Stimulated activated CD4-positive, alpha-beta T cell treated with anti-CD3 and anti-CD28 coated beads, Interleukin-4, amount 100 ng/mL, for 4 hours (primary cell): ENCODE measurements at regions not wholly inside any gene's neighbourhood (a gene's known extent, or its start where the extent isn't known, plus 50 kb on each side); places are given as distances from the start of the nearest gene placed in this dataset.

Source experiments
- DNase-seq, 2 experiments: peaks; one replicate each; pipeline ENCODE4 v3.0.0-alpha.2; 2020

DNA sequence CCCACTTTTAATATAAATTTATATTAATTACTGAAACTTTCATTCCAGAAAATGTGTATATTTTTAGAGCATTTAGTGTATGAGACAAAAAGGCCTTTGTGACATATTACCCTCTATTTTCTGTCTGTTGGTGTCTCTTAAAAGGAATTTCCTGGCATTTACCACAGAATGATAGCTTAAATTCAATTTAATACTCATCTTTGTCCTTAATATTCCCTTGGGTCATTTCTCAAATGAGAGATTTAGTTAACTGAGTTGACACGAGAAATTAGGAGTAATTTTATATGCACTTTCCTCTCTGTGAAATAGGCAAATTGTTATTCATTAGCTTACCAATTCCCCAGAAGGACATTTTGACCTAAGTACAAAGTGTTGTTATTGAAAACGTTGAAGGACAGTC lies 101.7 kb upstream of the CTTNBP2 start:
- DNase-seq = no peak

GRCh38 chr7:117975476-117975875 lies 102.2 kb upstream of the CTTNBP2 start:
- DNase-seq = no peak

- no peak for DNase-seq
Measured at GRCh38 chr7:117979954-117980497, 106.8 kb upstream of the CTTNBP2 start.

- DNase-seq = no peak
Measured at GRCh38 chr7:117982071-117983055, 109.1 kb upstream of the CTTNBP2 start.

DNA sequence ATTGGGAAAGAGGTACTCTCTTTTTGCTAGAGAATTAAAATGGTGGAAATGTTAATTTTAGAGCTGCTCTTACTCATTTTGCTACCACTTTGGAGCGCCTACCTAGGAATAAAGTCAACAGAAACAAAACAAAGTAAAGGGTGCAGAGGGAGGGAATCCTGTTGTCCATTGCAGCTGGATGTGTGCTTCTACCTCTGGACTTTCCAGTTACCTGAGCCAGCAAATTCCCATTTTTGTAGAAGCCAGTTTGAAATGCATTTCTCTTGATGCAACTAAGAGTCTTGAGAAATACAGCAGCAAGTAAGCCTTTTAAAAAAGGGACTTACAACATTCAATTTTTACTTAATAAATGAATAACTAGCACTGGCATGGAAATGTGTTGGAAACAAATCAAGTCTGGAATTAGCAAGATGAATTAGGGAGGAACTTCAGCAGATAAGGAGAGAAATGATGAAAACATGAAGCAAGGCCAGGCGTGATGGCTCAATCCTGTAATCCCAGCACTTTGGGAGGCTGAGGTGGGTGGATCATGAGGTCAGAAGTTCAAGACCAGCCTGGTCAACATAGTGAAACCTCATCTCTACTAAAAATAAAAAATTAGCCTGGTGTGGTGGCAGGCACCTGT lies 113.5 kb upstream of the CTTNBP2 start:
- DNase-seq = no peak

DNA sequence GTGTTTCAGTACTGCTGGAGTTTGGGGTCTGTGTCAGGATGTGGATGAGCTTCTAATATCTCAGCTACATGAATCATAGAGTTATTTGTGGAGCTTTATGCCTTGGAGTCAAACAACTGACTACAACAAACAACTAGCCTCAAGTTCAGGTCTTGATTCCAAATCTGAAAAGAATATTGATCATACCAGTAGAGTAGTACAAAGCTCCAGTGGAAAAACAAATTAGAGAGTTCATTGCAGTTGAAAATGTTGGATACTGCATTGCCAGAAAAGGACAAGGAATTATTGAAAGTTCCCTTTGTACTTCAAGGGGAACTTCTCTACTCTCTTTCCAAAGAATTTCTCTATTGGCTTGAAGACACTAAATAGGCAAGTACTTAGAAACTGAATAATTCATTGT lies 117.6 kb upstream of the CTTNBP2 start:
- no peak for DNase-seq

DNA sequence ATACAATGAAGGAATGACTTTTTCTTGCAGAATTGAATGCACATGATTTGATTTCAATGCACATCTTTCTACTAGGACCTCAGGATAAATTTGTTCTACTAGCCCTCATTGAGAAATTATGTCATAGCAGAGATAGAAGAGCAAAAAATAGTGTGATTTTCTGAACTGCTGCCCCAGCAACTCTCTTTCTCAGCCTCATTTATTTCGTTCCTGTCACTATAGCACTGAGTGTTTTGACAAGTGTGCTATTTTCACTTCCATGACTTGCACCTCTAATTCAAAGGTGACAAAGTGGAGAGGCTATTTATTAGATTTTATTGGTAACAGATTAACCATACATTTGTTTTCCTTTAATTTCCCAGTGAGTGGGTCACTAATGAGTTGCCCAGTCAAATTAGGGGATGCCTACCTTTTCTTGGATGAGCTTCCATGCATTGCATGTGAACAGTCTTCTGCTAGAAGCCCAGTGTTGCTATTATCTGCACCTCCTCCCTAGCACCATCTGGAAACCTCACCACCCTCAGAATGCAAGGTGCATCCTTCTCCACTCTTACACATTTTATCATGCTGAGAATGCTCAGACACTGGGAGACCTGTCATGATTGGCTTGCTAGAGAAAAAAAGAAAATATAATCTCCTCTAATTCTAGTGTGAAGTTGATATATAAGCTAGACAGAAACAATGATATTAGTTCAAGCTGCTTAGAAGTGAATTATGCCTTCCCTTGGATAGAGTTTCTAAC lies 119.6 kb upstream of the CTTNBP2 start:
- no peak for DNase-seq

GRCh38 chr7:117993377-117994003 lies 120.2 kb upstream of the CTTNBP2 start:
- DNase-seq = no peak

DNA sequence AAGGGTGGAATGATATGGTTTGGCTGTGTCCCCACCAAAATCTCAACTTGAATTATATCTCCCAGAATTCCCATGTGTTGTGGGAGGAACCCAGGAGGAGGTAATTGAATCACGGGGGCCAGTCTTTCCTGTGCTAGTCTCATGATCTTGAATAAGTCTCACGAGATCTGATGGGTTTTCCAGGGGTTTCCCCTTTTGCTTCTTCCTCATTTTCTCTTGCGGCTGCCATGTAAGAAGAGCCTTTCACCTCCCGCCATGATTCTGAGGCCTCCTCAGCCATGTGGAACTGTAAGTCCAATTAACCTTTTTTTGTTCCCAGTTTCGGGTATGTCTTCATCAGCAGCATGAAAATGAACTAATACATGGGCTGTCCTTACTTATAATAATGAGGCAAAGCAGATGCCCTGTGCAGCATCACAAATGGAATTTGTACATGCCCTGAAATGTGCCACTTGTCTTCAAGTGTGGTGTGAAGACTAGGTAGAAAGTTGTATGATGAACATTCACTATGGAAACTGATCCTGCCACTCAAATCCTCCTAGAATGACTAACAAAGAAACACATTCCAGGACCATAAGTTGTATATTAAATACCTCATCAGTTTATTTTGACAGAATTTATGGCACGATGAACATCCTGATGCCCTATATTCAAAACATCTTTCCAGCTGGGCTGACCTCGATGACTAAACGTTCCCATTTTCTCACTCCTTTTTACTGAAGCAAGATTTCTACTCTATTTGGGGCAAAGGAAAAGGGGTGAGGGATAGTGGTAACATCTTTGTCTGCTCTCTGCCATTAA lies 122.8 kb upstream of the CTTNBP2 start:
- no peak for DNase-seq

DNA sequence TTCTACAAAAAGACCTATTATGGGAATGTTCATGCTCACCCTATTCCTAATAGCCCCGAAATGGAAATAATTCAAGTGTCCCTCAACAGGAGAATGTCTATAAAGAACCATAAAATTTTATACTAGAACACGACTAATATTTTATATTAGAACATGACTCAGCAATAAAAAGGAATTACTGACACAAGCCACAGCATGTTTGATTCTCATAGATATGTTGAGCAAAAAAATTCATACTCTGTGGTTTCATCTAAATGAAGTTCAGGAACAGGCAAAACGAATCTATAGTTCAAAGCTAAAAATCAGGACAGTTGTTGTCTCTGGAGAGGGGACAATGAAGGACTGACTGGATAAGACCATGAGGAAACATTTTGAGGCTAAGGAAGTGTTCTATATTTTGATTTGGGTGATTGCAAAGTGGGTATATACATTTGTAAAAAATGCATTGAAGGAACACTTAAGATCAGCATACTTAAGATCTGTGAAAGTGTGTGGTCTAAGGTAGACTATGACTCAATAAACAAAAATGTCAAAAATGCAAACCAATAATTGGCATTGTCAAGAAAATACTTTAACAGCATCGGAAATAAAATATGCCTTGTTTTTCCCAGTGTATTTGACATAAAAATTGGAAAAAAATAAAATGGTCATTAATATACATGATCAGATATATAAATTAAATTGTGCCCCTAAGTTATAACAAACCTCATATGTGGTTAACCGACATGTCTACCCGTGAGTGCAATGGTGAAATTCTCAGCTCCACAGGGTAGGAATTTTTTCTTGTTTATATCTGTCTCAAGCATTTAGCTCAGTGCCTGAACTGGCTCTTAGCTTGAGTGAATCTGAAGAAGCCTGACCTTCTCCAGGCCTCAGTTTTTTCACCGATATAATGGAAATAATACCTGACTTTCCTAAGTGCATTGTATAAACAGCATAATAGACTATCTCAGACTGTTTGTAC lies 124.9 kb upstream of the CTTNBP2 start:
- DNase-seq = no peak

DNA sequence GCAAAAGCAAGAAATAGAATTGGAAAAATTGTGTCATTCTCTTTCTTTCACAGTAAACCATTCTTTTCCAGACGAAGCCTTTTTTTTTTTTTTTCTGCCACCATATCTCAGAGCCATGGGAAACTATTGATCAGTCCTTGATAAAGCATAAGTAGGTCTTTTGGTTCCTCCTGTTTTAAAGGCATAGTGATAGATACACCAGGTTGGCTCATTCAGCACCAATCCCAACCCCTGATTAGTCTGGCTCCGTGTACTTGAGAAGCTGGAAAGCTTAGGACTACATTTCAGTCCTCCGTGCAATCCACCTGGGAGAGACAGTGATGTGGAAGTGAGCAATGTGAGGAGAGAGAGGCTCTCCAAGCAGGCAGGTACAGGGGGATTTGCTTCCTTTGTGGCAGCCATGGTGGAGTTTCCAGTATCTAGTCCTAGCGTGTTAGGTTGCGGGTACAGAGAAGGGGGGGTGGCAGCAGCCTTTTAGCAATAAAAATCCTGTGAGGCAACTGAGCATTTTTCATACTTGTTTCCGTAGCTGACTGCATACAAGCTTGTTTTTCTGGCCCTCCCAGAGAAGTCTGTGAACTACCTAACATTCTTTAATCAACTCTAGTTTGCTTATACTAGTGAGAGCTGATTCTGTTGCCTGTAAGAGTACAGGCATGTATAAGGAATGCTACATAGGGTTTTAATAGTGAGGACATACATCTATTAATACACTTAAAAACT lies 127.4 kb upstream of the CTTNBP2 start:
- no peak for DNase-seq

GRCh38 chr7:118003476-118003875 lies 130.2 kb upstream of the CTTNBP2 start:
- DNase-seq = no peak

DNA sequence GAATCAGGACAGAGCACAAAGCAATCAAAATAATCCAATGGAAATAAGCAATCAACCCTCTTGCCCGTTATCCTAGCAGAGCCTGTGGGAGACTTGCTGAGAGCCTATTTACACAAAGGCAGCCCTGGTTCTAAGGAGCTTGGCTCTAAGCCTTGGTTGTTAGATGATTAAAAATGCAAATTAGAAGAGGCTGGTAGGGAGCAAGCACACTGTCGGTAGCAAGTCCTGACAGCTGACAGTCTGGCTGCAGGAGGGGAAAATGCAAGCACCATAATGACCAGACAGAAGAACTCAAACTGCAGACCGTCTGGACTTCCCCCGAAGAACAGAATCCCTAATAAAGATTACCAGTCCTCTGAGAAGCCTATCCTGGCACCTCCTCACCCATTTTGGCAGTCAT lies 131.8 kb upstream of the CTTNBP2 start:
- DNase-seq = no peak

- DNase-seq = no peak
Measured at GRCh38 chr7:118006979-118007378, 133.7 kb upstream of the CTTNBP2 start.

DNA sequence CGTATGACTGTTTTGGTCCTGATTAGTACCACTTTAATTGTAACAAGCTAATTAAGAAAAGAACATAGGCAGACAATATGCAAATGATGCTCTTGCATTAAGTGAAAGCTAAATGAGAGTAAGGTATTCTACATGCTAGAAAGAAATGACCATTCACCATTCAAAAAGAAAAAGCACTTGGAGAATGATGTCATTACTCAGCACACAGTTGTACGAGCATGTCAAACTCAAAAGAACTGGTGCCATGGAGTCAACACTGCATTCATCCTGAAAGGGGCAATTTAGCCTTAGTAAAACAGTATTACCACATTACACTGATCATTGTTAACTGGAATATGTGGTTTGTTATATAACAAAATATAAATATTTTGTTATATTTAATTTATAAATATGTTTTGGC lies 136.2 kb upstream of the CTTNBP2 start:
- DNase-seq = no peak

GRCh38 chr7:118011652-118012051 lies 138.4 kb upstream of the CTTNBP2 start:
- DNase-seq = no peak

- DNase-seq = no peak
Measured at GRCh38 chr7:118013252-118014010, 140.2 kb upstream of the CTTNBP2 start.

- DNase-seq = no peak
Measured at GRCh38 chr7:118022546-118022945, 149.3 kb upstream of the CTTNBP2 start.

GRCh38 chr7:118026791-118027190 lies 153.6 kb upstream of the CTTNBP2 start:
- DNase-seq = no peak
